Prostate gland (tissue), 2 donors: ENCODE measurements at regions not wholly inside any gene's neighbourhood (a gene's known extent, or its start where the extent isn't known, plus 50 kb on each side); places are given as distances from the start of the nearest gene placed in this dataset.
"Not testable (repeated sequence)": the region's sequence is repeated elsewhere in the genome, so short reads cannot be mapped to it uniquely, and the experiment has no call there.

Experiments
- DNase-seq: peaks from one replicate; pipeline ENCODE4 v3.0.0-alpha.2; 2019; ENCODE audit warnings: low spot score
- H3K27ac ChIP-seq, 2 donors: fragments of 200-600 bp; sonication (generic); 2 replicates each; pipeline ENCODE4 v1.5.1; 2017 to 2019
- H3K27me3 ChIP-seq: fragments of 200-600 bp; sonication (generic); replicated peaks from 2 replicates; pipeline ENCODE4 v1.5.1; 2019; ENCODE audit not compliant: insufficient read depth
- H3K36me3 ChIP-seq, 2 donors: fragments of 200-600 bp; sonication (generic); 1 replicate in 1 of 2; 2 replicates in 1 of 2; pipeline versions ENCODE4 v1.5.1 to v1.8.1; 2017 to 2019
- H3K4me1 ChIP-seq: fragments of 200-600 bp; sonication (generic); replicated peaks from 2 replicates; pipeline ENCODE4 v1.5.1; 2019
- H3K4me3 ChIP-seq, 2 donors: fragments of 200-600 bp; sonication (generic); 2 replicates each; pipeline ENCODE4 v1.5.1; 2017 to 2019
- H3K9me3 ChIP-seq: fragments of 200-600 bp; sonication (generic); 2 replicates; pipeline ENCODE4 v1.5.1; 2017
- POLR2A ChIP-seq: fragments of 450-650 bp; IDR thresholded peaks from one replicate; pipeline ENCODE4 v1.6.1; 2016; ENCODE audit warnings: antibody characterized with exemption, mild to moderate bottlenecking
- POLR2AphosphoS5 ChIP-seq: sonication (generic); formaldehyde crosslinking; IDR thresholded peaks from one replicate; pipeline ENCODE4 v1.6.1; 2017; ENCODE audit warnings: antibody characterized with exemption
- WGBS: methylation state at CpG from one replicate; pipeline ENCODE4 v1.1.5; 2018; 5-methylcytosine and 5-hydroxymethylcytosine counted together
- intact Hi-C: fragments of 100-400 bp; cut with DNase I; formaldehyde crosslinking; loops from one replicate; pipeline ENCODE4 v1.14.2; 2022
- TF ChIP-seq, protein P1 (sequence below), 4 experiments: fragments of 200-600 bp in 2 of 4; fragments of 450-650 bp in 2 of 4; sonication (generic) in 2 of 4; IDR thresholded peaks; 1 replicate in 3 of 4; 2 replicates in 1 of 4; pipeline ENCODE4 v1.5.1; 2016 to 2019; ENCODE audit warnings: antibody characterized with exemption in 4 of 4, mild to moderate bottlenecking in 2 of 4, moderate library complexity in 2 of 4

DNA sequence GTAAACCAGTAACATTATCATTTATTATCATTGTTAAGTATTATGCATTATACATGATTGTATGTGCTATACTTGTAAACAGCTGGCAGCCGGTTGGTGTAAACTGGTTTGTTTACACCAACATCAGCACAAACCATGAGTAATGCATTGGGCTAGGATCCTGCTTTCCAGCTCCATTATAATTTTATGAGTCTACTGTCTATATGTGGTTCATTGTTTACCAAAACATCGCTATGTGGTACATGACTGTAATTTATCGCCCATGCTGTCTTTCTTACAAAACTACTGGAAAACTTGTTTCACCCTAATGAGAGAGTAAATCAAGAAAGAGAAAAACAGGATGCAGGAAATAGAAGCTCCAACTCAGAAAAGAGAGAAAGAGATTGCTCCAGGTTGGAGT, 224.8 kb upstream of the CBLB start:
- DNase-seq = no peak
- Histone ChIP-seq H3K9me3 (no peaks in the 10 kb centered on the region), H3K4me1 (no peaks in the 10 kb centered on the region), H3K4me3 (no peak overlapping the region), H3K27ac (no peak overlapping the region), H3K27me3 (no peaks in the 10 kb centered on the region), H3K36me3 (no peaks in the 10 kb centered on the region)
- TF ChIP-seq POLR2A (no peak), POLR2AphosphoS5 (no peak)
- TF ChIP-seq, protein P1, sequence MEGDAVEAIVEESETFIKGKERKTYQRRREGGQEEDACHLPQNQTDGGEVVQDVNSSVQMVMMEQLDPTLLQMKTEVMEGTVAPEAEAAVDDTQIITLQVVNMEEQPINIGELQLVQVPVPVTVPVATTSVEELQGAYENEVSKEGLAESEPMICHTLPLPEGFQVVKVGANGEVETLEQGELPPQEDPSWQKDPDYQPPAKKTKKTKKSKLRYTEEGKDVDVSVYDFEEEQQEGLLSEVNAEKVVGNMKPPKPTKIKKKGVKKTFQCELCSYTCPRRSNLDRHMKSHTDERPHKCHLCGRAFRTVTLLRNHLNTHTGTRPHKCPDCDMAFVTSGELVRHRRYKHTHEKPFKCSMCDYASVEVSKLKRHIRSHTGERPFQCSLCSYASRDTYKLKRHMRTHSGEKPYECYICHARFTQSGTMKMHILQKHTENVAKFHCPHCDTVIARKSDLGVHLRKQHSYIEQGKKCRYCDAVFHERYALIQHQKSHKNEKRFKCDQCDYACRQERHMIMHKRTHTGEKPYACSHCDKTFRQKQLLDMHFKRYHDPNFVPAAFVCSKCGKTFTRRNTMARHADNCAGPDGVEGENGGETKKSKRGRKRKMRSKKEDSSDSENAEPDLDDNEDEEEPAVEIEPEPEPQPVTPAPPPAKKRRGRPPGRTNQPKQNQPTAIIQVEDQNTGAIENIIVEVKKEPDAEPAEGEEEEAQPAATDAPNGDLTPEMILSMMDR (IDR thresholded peaks at IDR 0.05) = no peak
- 93% methylated on average over 3 of the region's 3 CpGs for WGBS
- intact Hi-C loops = no loop called here

DNA sequence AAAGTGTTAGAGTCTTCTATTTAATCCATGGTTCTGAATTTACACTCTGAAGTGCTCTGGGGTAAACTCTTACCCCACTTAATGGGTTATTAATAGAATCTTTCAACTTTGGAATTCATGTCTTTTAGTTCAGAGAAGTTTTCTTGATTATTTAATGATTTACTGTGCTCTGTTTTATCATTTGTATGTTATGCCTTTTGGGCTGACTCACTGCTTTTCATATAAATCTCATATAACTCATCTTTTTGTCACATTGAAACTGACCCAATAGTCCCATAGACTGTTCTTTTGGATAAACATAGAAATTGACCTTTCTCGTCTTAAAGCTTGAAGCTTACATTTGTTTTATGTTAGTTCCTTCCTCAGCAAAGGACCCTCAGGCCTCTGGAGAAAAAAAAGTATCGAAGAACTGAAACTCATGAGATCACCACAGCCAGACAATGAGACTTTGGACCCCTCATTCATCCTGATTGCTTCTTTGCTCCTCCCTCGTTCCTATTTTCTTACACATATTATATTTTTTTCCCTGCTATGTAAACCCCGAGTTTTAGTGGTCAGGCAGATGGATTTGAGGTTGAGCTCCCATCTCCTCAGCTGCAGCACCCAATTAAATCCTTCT, 229.1 kb upstream of the CBLB start:
- WGBS = 78% methylated on average over 4 of the region's 4 CpGs
- Histone ChIP-seq H3K27ac (no peak overlapping the region), H3K4me3 (no peak overlapping the region), H3K9me3 (no peaks in the 10 kb centered on the region), H3K27me3 (no peaks in the 10 kb centered on the region), H3K4me1 (no peaks in the 10 kb centered on the region), H3K36me3 (no peaks in the 10 kb centered on the region)
- DNase-seq = no peak
- intact Hi-C loops = no loop called here
- TF ChIP-seq POLR2AphosphoS5 (no peak), POLR2A (no peak)
- TF ChIP-seq, protein P1 (IDR thresholded peaks at IDR 0.05) = no peak

DNA sequence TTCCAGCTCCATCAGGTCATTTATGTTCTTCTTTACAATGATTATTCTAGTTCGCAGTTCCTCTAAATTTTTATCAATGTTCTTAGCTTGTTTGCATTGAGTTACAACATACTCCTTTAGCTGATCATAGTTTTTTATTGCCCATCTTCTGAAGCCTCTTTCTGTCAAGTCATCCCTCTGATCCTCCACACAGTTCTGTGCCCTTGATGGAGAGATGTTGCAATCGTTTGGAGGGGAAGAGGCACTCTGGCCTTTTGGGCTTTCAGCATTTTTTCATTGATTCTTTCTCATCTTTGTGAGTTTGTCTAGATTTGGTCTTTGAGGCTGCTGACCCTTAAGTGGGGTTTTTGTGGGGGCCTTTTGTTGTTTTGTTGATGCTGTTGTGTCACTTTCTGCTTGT, 234.6 kb upstream of the CBLB start:
- Histone ChIP-seq H3K27me3 (no peaks in the 10 kb centered on the region), H3K9me3 (no peaks in the 10 kb centered on the region), H3K4me1 (no peaks in the 10 kb centered on the region), H3K4me3 (no peak overlapping the region), H3K27ac (no peak overlapping the region), H3K36me3 (no peaks in the 10 kb centered on the region)
- TF ChIP-seq, protein P1 (IDR thresholded peaks at IDR 0.05) = no peak
- no peak for TF ChIP-seq POLR2AphosphoS5
- no peak for TF ChIP-seq POLR2A
- intact Hi-C loops = no loop called here
- DNase-seq = no peak
- 73% methylated on average over 2 of the region's 2 CpGs for WGBS

DNA sequence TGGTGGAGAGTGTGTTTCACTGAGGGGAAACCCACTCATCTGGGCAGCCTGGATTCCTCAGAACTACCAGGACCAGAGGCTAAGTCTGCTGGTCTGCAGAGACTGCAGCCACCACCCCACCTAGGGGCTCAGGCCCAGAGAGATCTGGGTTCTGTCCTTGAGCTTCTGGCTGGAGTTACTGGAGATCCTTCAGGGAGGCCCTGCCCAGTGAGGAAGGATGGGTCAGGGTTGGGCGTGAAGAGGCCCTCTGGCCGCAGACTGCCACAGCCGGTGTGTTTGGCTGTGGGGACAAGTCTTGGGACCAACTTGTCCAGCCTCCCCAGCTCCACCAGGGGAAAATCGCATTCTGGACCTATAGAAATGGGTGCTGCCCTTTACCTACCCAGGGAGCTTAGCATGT, 235.3 kb upstream of the CBLB start:
- no peaks in the 10 kb centered on the region for H3K4me1 ChIP-seq

DNA sequence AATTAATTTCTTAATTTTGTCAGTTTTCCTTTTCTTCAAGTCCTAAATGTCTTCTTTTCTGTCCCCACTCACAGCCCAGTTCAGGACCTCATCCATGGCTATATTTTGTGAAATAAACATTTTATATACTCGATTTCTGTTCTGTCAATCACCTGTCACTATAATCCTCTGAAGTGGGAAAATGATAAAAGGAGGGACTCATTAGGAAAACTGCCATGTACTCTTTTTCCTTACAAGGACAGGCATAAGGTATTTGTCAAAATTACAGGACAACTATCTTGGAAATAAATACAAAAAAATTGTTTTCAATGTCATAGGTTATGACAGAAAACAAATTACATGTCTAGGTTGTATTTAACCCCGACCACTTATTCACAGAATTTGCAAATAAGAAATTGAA, 240.1 kb upstream of the CBLB start:
- H3K27me3 ChIP-seq = no peaks in the 10 kb centered on the region
- intact Hi-C loops = no loop called here
- TF ChIP-seq, protein P1 (IDR thresholded peaks at IDR 0.05) = no peak
- TF ChIP-seq POLR2AphosphoS5 = no peak
- no peak for TF ChIP-seq POLR2A
- no peaks in the 10 kb centered on the region for H3K9me3 ChIP-seq
- H3K36me3 ChIP-seq = no peaks in the 10 kb centered on the region
- H3K27ac ChIP-seq = no peak overlapping the region
- no peaks in the 10 kb centered on the region for H3K4me1 ChIP-seq
- H3K4me3 ChIP-seq = no peak overlapping the region
- WGBS = 87% methylated on average over 2 of the region's 2 CpGs
- DNase-seq = no peak

More for the DNA sequence above, 235.3 kb upstream of the CBLB start:
- no peak overlapping the region for H3K27ac ChIP-seq
- no peak for DNase-seq
- H3K4me3 ChIP-seq = no peak overlapping the region
- no peaks in the 10 kb centered on the region for H3K27me3 ChIP-seq
- intact Hi-C loops = no loop called here
- H3K36me3 ChIP-seq = no peaks in the 10 kb centered on the region
- WGBS = 77% methylated on average over 4 of the region's 4 CpGs
- TF ChIP-seq POLR2A (no peak), POLR2AphosphoS5 (no peak)
- TF ChIP-seq, protein P1 (IDR thresholded peaks at IDR 0.05) = no peak
- no peaks in the 10 kb centered on the region for H3K9me3 ChIP-seq

DNA sequence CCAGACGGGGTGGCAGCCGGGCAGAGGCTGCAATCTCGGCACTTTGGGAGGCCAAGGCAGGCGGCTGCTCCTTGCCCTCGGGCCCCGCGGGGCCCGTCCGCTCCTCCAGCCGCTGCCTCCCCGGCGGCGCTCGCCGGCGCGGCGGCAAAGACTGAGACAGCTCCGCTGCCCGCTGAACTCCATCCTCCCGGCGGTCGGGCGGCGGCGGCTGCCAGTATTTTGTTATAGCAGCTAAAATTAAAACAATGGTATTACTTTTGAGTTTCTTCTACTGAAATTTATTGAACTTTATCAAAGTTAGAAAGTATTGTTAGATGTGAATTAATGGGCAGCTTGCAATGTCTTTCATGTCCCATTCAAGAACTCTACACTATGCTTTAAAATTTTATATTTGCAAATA, 243.7 kb upstream of the CBLB start:
- H3K27ac ChIP-seq, H3K4me1 ChIP-seq, H3K9me3 ChIP-seq, intact Hi-C loops, H3K36me3 ChIP-seq, H3K27me3 ChIP-seq, DNase-seq, H3K4me3 ChIP-seq: not testable (repeated sequence)
- 94% methylated on average over 19 of the region's 26 CpGs for WGBS
